ENCODE measurements at regions not wholly inside any gene's neighbourhood (a gene's known extent, or its start where the extent isn't known, plus 50 kb on each side); places are given as distances from the start of the nearest gene placed in this dataset.

DNA sequence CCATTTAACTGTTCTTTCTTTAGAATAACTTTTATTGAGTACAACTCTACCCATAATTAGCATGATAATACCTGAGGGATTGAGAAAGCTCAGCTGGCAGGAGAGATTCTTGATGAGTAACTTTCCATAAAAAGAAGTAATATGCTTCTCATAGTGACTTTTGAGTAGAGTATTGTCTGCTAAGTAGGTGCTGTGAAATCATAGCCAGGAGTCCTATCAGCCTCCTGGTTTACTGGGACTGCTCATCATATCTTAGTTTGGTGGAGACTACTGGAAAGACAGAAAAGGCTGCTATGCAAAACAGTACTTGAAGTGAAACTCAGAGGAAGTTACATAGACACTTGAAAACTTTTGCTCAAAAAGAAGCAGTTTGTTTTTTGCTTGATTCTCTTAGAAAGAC is 113.3 kb upstream of the ATP2B1 start:
- no peak for DNase-seq (ENCODE audit: low read depth)

DNA sequence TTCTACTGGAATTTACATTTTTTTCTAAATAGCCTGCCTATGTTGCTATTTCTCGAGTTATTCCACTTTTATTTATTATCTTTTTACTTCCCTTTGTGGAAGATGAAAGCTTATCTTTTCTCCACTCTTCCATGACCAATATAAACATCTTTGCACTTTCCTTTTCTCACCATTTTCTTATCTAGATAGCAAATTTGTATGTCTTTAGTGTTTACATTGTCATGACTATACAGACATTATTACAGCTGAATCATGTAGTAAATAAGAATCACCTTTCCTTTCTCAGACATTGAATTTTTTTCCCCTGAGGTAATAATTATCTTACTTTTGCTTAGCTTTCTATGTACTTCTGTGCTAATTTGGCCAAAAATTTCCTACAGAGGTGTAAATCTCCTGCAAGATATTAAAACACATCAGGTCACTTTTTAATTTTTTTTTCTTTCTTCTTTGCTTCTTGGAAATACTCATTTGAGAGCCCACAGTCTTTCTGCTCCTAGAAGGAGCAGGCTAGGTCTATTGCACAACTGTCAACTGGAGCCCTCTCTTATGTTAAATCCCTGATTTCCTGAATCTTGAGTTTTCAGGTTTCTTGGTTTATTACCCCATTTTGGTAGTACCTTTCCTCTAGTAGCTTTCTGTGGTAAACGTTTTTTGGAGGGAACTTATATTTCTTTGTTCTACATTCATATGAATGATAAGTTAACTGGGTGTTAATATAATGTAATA is 109.0 kb upstream of the ATP2B1 start:
- no peak for DNase-seq (ENCODE audit: low read depth)

DNA sequence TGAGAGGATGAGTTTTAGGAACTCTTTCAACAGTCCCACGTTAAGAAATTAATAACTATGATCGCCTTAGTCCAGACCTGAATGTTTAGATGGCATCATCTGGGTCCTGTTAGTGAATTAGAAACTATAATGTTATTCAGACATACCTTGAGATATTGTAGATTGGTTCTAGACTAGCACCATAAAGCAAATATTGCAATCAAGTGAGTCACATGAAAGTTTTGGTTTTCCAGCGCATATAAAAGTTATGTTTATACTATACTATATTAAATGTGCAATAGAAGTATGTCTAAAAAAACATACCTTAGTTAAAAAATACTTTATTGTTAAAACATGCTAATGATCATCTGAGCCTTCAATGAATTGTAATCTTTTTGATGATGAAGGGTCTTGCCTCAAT is 106.6 kb upstream of the ATP2B1 start:
- DNase-seq (ENCODE audit: low read depth) = no peak

DNA sequence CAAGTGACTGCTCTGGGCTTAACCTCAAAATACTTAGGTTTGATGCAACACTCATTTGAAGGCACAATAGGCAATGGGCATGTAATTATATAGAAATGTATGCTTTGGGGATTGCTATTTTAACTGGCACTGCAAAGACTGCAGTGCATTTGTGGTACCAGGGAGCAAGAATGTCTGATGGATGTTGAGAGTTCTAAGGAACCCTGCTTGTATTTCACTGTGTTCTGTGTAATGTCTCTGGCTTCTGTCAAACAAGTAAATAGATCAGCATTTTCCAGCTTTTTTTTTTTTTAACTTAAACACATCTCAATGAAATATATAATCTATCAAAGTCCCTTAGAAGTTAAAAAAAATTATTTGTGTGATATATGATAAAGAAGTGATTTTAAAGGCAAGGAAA is 94.8 kb upstream of the ATP2B1 start:
- no peak for DNase-seq (ENCODE audit: low read depth)

DNA sequence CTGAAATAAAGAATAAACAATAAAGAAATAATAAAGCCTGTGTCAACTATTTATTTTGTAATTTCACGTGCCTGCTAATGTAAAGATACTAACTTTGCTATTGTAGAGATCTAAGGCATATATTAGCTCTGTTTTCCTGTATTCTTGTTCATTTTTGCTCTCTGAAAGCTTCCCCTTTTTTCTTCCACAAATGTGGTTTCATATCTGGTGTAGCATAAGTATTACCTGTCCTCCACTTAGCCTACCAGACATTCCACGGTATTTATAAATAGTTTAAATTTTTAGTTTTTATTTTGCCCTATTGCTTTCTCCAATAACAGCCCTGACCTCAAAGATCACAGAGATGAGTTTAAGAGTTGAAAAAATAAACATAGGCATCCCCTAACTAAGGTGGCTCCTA is 92.6 kb upstream of the ATP2B1 start:
- no peak for DNase-seq (ENCODE audit: low read depth)

DNA sequence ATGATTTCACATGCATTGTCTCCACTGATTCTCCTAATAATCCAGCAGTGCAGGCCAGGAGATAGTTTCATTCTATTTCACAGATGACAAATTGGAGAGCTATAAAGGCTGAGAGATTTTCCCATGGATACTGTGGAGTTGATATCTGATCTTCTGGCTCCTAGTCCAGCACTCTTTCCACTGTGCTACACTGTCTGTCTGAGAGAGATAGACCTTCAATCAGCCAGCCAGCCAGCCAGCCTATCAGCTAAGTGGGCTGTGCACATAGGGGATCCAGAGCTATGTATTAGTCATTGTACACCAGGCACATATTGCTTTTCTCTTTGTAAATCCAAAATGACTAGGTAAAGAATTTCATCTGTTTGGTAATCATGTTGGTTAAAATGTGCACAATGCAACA is 91.8 kb upstream of the ATP2B1 start:
- peak; percentile 21 for DNase-seq (ENCODE audit: low read depth)

DNA sequence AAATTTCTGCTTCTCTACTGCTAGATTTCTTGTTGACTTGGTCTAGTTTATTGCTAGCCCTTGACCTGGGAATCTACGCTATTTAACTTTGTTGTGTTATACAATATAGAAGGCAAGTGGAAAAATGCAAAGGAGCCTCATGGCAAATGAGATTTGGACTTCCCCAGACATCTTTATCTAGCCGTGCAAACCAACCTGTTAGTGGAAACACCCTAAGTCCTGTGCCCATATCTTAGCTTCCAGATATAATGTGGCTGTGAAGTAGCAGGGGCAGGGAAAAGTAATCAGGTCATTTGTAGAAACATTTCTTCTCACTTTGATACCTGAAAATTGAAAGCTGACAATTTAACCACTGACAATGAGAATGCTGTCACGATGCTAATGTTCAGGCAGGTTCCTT is 90.7 kb upstream of the ATP2B1 start:
- DNase-seq (ENCODE audit: low read depth) = no peak

DNA sequence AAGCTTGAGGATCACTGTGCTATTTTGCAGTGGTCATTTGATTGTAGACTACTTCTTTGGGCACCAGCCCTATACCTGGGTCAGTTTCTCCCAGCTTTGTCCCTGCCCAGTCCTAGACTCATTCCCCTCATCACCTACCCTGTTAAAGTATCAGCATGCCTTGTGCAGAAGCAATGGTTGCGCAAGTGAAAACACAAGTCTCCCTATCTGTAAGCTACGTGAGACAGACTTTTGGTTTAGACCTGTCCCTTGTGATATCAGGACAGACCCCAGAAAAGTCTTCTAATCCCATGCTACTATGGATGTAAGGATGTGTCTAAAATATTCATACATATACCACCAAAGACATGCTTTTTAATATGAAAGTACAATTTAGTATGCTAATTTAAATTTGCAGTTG is 88.8 kb upstream of the ATP2B1 start:
- DNase-seq (ENCODE audit: low read depth) = no peak

DNA sequence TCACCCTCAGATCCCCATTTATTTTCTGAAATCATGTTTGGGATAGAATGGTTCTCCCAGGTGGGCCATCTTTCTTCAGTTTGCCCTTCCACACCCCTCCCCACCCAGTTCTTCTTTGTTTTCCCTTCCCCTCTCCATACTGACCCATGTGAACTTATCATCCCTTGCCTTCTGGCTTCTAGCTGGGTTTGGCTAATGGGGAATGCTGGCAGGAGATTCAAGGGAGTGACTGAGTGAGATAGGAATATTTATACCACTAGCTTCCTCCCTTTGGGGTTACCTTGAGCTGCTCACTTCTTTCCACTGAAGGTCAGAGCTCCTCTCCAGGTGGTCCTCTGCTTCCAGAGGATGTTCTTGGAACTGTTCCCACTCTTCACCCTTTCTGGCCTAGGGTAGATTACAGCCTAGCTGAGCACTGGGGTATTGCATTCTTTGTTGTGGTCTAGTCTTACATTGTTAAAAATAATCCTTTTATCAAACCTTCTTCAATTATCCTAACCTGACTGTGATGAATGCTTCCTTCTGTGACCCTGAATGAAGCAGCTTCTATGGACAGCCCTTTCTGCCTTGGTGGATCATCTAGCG is 88.3 kb upstream of the ATP2B1 start:
- no peak for DNase-seq (ENCODE audit: low read depth)

DNA sequence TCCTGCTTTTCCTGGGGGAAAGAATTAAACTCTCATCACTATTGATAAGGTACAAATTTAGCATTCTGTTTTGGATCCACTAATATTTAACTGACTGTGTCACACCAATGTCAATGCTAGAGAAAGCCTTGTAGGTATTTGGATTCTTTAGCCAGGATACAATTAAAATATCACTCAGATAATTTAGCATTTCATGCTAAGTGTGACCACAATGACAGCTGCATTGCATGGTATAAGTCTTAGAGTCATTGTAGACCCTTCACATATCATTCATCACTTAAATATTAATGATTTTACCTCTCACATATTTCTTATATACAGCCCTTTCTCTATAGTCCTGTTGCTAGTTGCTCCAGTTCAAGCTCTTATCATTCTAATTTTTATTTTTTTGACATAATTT is 85.3 kb upstream of the ATP2B1 start:
- no peak for DNase-seq (ENCODE audit: low read depth)

DNA sequence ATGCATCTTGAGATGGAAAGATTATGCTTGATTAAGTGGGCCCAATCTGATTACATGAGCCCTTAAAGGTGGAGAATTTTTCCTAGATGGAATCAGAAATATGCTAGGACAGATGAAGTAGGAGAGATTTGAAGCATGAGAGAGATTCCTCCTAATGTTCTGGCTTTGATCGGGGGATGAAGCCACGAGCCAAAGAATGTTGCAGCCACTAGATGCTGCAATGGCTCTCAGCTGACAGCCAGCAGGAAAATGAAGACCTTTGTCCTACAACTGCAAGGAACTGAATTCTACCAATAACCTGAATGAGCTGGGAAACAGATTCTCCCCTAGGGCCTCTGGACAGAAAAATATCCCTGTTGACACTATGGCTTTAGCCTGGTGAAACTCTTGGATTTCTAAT is 82.6 kb upstream of the ATP2B1 start:
- no peak for DNase-seq (ENCODE audit: low read depth)

DNA sequence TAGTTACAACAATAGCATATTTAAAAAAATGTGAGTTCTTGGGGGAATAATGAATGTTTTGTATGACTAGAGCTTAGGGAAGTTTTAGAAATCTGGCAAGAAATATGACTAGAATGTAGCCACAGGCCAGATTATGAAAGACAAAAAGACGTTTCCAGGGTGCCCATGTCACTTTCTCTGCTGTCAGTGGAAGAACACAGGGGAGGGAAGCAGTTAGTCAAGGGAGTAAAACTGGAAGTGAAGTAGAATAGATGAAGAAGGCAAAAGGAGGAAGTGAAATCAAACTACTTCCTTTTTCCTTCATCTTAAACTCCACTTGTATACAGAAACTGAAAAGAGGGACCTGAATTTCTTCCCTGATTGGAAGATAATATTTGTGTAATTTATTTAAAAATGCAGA is 81.2 kb upstream of the ATP2B1 start:
- DNase-seq (ENCODE audit: low read depth) = no peak

DNA sequence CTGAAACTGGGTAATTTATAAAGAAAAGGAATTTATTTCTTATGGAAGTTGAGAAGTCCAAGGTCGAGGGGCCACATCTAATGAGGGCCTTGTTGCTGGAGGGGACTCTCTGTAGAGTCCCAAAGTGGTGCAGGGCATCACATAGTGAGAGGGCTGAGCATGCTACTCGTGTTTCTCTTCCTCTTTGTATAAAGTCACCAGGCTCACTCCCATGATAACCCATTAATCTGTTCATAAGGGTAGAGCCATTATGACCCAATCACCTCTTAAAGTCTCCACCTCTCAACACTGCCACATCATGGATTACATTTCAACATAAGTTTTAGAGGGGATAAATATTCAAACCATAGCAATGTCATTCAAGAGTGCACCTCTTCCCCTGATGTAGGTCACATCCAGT is 79.1 kb upstream of the ATP2B1 start:
- DNase-seq (ENCODE audit: low read depth) = no peak

DNA sequence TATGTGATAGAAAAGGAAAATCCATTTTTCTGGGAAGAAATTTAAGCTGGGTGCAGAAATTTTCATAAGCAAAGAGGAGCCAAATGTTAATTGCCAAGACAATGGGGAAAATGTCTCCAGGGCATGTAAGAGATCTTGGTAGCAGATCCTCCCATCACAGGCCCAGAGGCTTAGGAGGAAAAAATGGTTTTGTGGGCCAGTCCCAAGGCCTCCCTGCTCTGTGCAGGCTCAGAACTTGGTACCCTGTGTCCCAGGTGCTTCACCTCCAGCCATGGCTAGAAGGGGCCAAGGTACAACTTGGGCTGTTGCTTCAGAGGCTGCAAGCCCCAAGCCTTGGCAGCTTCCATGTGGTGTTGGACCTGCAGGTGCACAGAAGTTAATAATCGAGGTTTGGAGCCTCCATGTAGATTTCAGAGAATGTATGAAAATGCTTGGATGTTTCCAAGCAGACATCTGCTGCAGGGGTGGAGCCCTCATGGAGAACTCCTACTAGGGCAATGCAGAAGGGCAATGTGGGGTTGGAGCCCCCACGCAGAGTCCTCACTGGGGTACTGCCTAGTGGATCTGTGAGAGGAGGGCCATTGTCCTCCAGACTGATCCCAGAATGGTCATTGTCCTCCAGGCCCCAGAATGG is 77.7 kb upstream of the ATP2B1 start:
- DNase-seq (ENCODE audit: low read depth) = no peak

DNA sequence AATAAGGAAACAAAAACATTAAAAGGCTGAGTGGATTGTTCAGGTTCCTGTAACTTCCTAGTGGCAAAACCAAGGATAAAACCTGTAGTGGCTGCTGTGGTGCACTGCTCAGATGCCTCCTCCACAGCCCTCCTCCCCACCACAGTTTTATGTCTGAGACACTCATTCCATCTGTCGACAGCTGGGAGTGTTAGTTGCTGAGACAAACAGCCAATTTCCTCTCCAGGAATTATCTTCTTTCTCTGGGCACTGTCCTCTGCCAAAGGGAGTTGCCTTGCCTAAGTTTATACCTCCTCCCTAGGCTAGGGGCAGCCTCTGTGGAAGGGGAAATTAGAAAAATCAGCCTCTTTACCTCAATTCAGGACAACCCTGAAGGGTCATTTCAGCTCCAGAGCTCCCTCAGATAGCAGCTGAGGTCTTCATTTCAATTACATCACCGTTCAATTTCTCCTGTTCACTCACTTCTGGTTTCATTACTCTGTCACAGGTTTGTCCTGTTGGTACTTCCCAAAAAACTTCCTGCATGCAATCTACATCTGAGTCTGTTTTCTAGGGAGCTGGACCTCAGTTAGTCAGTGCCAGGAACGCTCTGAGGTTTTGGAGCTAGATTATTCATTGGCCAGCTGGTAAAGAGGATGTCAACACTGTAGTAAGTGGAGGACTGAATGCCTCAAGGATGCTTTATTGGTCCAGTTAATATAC is 74.9 kb upstream of the ATP2B1 start:
- DNase-seq (ENCODE audit: low read depth) = no peak

DNA sequence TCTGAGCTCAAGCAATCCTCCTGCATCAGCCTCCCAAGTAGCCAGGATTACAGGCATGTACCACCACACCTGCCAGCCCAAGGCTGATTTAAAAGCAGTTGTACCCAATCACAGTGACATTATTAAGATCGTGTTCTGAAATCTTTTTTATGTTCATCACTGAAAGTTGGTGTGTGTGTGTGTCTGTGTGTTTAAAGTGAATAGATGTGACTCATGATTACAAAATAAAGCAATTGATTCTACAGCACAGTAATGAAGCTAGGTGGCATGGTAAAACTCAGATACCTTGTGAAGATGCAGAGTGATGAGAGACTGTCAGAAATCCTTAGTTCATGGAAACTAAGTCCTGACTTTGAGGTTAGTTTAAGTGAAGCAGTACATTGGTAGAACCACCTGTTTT is 74.2 kb upstream of the ATP2B1 start:
- DNase-seq (ENCODE audit: low read depth) = no peak

DNA sequence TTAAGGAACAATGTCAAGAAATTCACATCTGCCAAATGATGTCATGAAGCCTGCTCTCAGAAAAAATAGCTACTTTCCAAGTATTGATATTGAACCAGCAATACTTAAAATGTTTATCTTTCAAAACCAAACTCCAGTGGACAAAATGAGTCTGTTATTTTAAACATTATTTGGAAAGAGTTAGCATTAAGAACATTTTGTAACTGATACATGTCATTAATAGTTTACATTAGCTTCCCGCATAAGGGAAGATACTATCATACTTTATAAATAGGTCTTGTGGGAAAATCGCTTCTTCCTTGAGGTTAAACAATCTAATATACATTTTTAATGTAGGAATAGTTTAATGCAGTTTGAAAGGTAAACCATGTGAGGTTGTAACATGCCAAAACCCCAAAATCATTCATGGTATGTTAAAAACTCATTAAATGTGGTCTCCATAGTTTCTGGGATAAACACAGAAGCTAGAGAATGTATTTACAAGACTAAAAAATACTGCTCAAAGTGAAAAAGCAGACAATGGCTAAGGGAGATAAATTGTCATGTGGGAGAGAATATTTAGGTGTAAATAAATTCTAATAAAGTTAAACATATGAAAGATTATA is 73.4 kb upstream of the ATP2B1 start:
- no peak for DNase-seq (ENCODE audit: low read depth)

DNA sequence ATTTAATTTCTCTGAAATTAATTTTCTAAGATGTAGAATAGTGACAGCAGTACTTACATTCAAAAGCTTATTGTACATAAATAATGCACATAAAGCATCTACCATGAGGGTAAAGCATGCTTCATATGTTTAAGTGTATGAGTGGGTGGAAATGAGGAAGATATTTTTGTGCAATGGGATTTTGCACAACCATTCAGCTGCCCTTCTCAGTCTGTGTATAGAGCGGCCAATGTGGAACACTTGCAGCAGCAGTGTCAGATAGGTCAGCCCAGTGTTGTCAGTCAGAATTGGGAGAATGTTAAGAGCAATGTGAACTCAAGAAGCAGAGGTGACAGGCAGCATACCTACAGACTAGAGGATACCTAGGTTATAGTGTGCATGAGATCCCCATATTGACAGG is 72.5 kb upstream of the ATP2B1 start:
- no peak for DNase-seq (ENCODE audit: low read depth)

DNA sequence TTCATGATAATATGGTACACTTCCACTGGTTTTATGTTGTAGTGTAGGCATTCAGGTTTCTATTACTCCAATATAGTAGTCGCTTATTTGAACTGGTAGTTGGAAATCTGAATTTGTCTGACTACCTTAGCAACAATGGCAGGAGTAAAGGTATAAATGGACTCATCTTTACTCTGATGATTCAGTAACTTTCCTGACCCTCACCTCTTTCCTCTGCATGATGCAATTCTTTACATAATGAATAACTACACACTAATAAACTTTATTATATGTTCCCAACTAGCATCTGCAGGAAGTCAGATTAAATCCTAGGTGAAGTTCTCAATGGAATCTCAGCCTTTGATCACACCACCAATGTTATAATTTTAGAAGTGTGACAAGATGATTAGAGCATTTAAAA is 70.5 kb upstream of the ATP2B1 start:
- no peak for DNase-seq (ENCODE audit: low read depth)

DNA sequence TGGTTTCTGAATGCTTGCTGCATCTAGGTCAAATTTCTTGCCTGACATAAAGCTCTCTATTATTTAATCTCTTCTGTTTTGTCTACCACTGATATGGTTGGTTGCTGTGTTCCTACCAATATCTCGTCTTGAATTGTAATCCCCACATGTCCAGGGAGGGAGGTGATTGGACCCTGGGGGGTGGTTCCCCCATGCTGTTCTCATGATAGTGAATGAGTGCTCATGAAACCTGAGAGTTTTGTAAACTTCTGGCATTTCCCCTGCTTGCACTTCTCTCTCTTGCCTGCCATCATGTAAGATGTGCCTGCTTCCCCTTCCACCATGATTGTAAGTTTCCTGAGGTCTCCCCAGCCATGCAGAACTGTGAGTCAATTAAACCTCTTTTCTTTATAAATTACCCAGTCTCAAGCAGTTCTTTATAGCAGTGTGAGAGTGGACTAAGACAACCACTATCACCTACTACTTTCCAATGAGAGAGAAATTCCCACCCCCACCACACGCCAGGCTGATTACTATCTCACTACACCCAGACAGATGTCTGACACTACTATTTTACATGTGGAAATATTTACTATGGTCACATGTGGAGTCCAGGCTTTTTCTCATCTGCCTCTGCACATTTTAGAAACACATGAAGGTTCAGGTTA is 69.2 kb upstream of the ATP2B1 start:
- no peak for DNase-seq (ENCODE audit: low read depth)

DNA sequence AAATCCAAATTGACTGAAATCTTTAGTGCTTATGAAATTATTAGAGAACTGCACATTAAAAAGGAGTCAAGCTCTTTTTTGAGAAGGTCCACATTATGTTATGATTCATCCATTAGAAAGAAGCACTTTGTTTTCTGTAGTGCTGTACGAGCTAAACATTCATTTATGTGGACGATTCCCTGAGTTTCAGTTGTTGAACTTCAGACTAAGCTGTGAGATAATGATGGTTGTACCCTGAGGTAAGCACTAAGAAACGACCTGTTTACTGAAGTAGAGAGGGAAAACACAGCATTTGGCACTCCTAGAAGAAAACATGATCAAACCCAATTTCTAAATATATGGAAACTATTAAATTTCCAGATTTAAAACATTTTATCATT is 67.3 kb upstream of the ATP2B1 start:
- DNase-seq (ENCODE audit: low read depth) = no peak
